H1 (cell line): ENCODE measurements at regions not wholly inside any gene's neighbourhood (a gene's known extent, or its start where the extent isn't known, plus 50 kb on each side); places are given as distances from the start of the nearest gene placed in this dataset.

Source experiments
- CTCF ChIA-PET: fragments of 300-600 bp; sonication (Branson Sonifier 250); formaldehyde crosslinking; loops from one replicate; lab custom pipeline; 2021; ENCODE audit not compliant: partially characterized antibody; lab: Charles Lee
- POLR2A ChIA-PET: fragments of 300-600 bp; sonication (Branson Sonifier 250); formaldehyde crosslinking; loops from one replicate; lab custom pipeline; 2021; ENCODE audit warnings: inconsistent platforms; ENCODE audit not compliant: partially characterized antibody; lab: Charles Lee
- DNase-seq, 2 experiments: peaks; one replicate each; pipeline versions ENCODE4 v3.0.0 to v3.0.0-alpha.2; 2010 to 2022; ENCODE audit warnings: low spot score in 2 of 2, low read depth in 1 of 2, mixed read lengths in 1 of 2
- FAIRE-seq: peaks from 2 replicates; lab custom pipeline; 2011; peaks lifted over from hg19 to GRCh38; lab: Jason Lieb, UNC
- H2AFZ ChIP-seq: 2 replicates; pipeline ENCODE4 v1.8.1; 2012; ENCODE audit warnings: low read length, inconsistent platforms
- H2AK5ac ChIP-seq: 2 replicates; pipeline ENCODE4 v1.6.1; 2013; ENCODE audit warnings: low read depth, low read length
- H2BK120ac ChIP-seq: replicated peaks from 2 replicates; pipeline ENCODE3; 2013; ENCODE audit warnings: low read depth, low read length, inconsistent platforms
- H2BK12ac ChIP-seq: 2 replicates; pipeline ENCODE4 v1.6.1; 2013; ENCODE audit warnings: low read depth, low read length
- H2BK15ac ChIP-seq: 2 replicates; pipeline ENCODE4 v1.6.1; 2013; ENCODE audit warnings: low read length
- H2BK20ac ChIP-seq: 2 replicates; pipeline ENCODE4 v1.6.1; 2013; ENCODE audit warnings: low read length
- H2BK5ac ChIP-seq: 2 replicates; pipeline ENCODE4 v1.6.1; 2013; ENCODE audit warnings: low read depth, low read length
- H3K14ac ChIP-seq: 2 replicates; pipeline ENCODE4 v1.6.1; 2013; ENCODE audit warnings: inconsistent platforms; ENCODE audit not compliant: insufficient read length
- H3K18ac ChIP-seq: 2 replicates; pipeline ENCODE4 v1.6.1; 2013; ENCODE audit warnings: low read length; ENCODE audit errors: extremely low read depth
- H3K23ac ChIP-seq: 2 replicates; pipeline ENCODE4 v1.6.1; 2013; ENCODE audit warnings: inconsistent platforms; ENCODE audit not compliant: insufficient read length
- H3K23me2 ChIP-seq: 2 replicates; pipeline ENCODE4 v1.6.1; 2013; ENCODE audit warnings: low read depth, low read length
- H3K27ac ChIP-seq: 2 replicates; pipeline ENCODE4 v1.6.1; 2011; ENCODE audit warnings: low read depth, low read length, inconsistent platforms
- H3K27me3 ChIP-seq, 4 experiments: replicated peaks in 1 of 4; 1 replicate in 1 of 4; 2 replicates in 3 of 4; pipeline versions ENCODE4 v1.6.1 to v1.8.1; 2011 to 2013; ENCODE audit warnings: low read length in 3 of 4, mild to moderate bottlenecking in 3 of 4, inconsistent platforms in 2 of 4, mixed read lengths in 2 of 4, moderate library complexity in 1 of 4; ENCODE audit not compliant: control insufficient read depth in 3 of 4, insufficient read depth in 3 of 4; ENCODE audit errors: extremely low read depth in 1 of 4
- H3K36me3 ChIP-seq, 4 experiments: 2 replicates each; pipeline versions ENCODE4 v1.6.1 to v1.8.1; 2011 to 2013; ENCODE audit warnings: mild to moderate bottlenecking in 4 of 4, low read length in 3 of 4, moderate library complexity in 2 of 4, control low read depth in 1 of 4, inconsistent platforms in 1 of 4; ENCODE audit not compliant: insufficient read depth in 4 of 4, control insufficient read depth in 2 of 4
- H3K4ac ChIP-seq: replicated peaks from 2 replicates; pipeline ENCODE3; 2013; ENCODE audit warnings: low read length, low read depth, mixed read lengths, inconsistent platforms; ENCODE audit not compliant: insufficient read length
- H3K4me1 ChIP-seq, 4 experiments: replicated peaks in 1 of 4; 1 replicate in 1 of 4; 2 replicates in 3 of 4; pipeline versions ENCODE4 v1.6.1 to v1.8.1; 2011 to 2013; ENCODE audit warnings: low read length in 3 of 4, inconsistent platforms in 2 of 4, mixed read lengths in 1 of 4; ENCODE audit not compliant: insufficient read depth in 4 of 4, control insufficient read depth in 3 of 4
- H3K4me2 ChIP-seq, 2 experiments: 2 replicates each; pipeline versions ENCODE4 v1.6.1 to v1.8.1; 2011 to 2013; ENCODE audit warnings: low read depth in 2 of 2, low read length in 2 of 2, control low read depth in 1 of 2, inconsistent platforms in 1 of 2, mild to moderate bottlenecking in 1 of 2; ENCODE audit not compliant: insufficient read depth in 1 of 2
- H3K4me3 ChIP-seq, 4 experiments: fragments of 200-600, 300-600 bp in 1 of 4; sonication (generic), shearing (Covaris generic), sonication (Bioruptor Twin) in 1 of 4; 2 replicates each; pipeline versions ENCODE4 v1.5.1 to v1.8.1; 2011 to 2016; ENCODE audit warnings: low read length in 4 of 4, low read depth in 3 of 4, control low read depth in 2 of 4, inconsistent platforms in 2 of 4, mild to moderate bottlenecking in 2 of 4, mixed read lengths in 1 of 4, moderate library complexity in 1 of 4; ENCODE audit not compliant: insufficient read depth in 2 of 4; ENCODE audit errors: extremely low read depth in 1 of 4
- H3K56ac ChIP-seq: replicated peaks from 2 replicates; pipeline ENCODE3; 2013; ENCODE audit warnings: low read depth, mild to moderate bottlenecking, mixed read lengths, low read length, inconsistent platforms; ENCODE audit not compliant: insufficient read length
- H3K79me1 ChIP-seq: 2 replicates; pipeline ENCODE4 v1.6.1; 2013; ENCODE audit warnings: low read depth, low read length, control low read depth
- H3K79me2 ChIP-seq, 2 experiments: 2 replicates each; pipeline versions ENCODE4 v1.6.1 to v1.8.1; 2012 to 2013; ENCODE audit warnings: low read length in 2 of 2, mild to moderate bottlenecking in 2 of 2, inconsistent platforms in 1 of 2; ENCODE audit not compliant: insufficient read depth in 2 of 2, control insufficient read depth in 1 of 2
- H3K9ac ChIP-seq, 4 experiments: replicated peaks in 1 of 4; 1 replicate in 1 of 4; 2 replicates in 3 of 4; pipeline versions ENCODE4 v1.6.1 to v1.8.1; 2011 to 2013; ENCODE audit warnings: low read depth in 3 of 4, low read length in 3 of 4, control low read depth in 2 of 4, mild to moderate bottlenecking in 2 of 4, moderate library complexity in 2 of 4, inconsistent platforms in 1 of 4; ENCODE audit errors: extremely low read depth in 1 of 4
- H3K9me3 ChIP-seq, 2 experiments: 2 replicates each; pipeline versions ENCODE4 v1.6.1 to v1.8.1; 2012 to 2013; ENCODE audit warnings: mild to moderate bottlenecking in 2 of 2, moderate library complexity in 2 of 2, control low read depth in 1 of 2, inconsistent platforms in 1 of 2, low read depth in 1 of 2, low read length in 1 of 2, mixed read lengths in 1 of 2; ENCODE audit not compliant: insufficient read depth in 2 of 2
- H4K20me1 ChIP-seq, 2 experiments: replicated peaks in 1 of 2; 2 replicates each; pipeline versions ENCODE3 to v1.8.1; 2011 to 2013; ENCODE audit warnings: inconsistent platforms in 2 of 2, low read length in 2 of 2, mild to moderate bottlenecking in 1 of 2; ENCODE audit not compliant: insufficient read depth in 2 of 2, control insufficient read depth in 1 of 2
- H4K5ac ChIP-seq: 2 replicates; pipeline ENCODE4 v1.6.1; 2013; ENCODE audit warnings: low read length, low read depth, mixed read lengths, inconsistent platforms; ENCODE audit not compliant: insufficient read length
- H4K8ac ChIP-seq: 2 replicates; pipeline ENCODE4 v1.8.0; 2013; ENCODE audit warnings: mild to moderate bottlenecking, moderate library complexity, low read length, inconsistent platforms; ENCODE audit not compliant: insufficient read depth; ENCODE audit errors: extremely low read depth
- H4K91ac ChIP-seq: replicated peaks from 2 replicates; pipeline ENCODE3; 2013; ENCODE audit warnings: low read length, mixed read lengths, inconsistent platforms; ENCODE audit not compliant: insufficient read length
- ASH2L ChIP-seq: fragments of 200-600, 300-600 bp; sonication (generic); IDR thresholded peaks from one replicate; pipeline ENCODE4 v1.7.1; 2017; ENCODE audit warnings: low read length
- E2F6 ChIP-seq: IDR thresholded peaks from 2 replicates; pipeline ENCODE4 v1.6.1; 2012; ENCODE audit warnings: inconsistent platforms
- EP300 ChIP-seq, 2 experiments: IDR thresholded peaks; 1 replicate in 1 of 2; 2 replicates in 1 of 2; pipeline ENCODE4 v1.6.1; 2011 to 2012; ENCODE audit warnings: low read depth in 2 of 2, low read length in 2 of 2, mild to moderate bottlenecking in 2 of 2, borderline replicate concordance in 1 of 2, inconsistent platforms in 1 of 2, moderate library complexity in 1 of 2
- GABPA ChIP-seq: IDR thresholded peaks from 2 replicates; pipeline ENCODE4 v1.6.1; 2011; ENCODE audit warnings: mild to moderate bottlenecking, low read length, moderate library complexity, borderline replicate concordance; ENCODE audit not compliant: insufficient read depth
- GTF2F1 ChIP-seq: IDR thresholded peaks from 2 replicates; pipeline ENCODE4 v1.6.1; 2012; ENCODE audit warnings: low read depth, low read length, improper control_type of control experiment, borderline replicate concordance
- HDAC2 ChIP-seq, 2 experiments: fragments of 300-600 bp in 1 of 2; sonication (generic) in 1 of 2; IDR thresholded peaks; 2 replicates each; pipeline ENCODE4 v1.6.1; 2011 to 2012; ENCODE audit warnings: low read depth in 2 of 2, low read length in 2 of 2, mild to moderate bottlenecking in 2 of 2, moderate library complexity in 2 of 2, borderline replicate concordance in 1 of 2, inconsistent platforms in 1 of 2
- NRF1 ChIP-seq: IDR thresholded peaks from 2 replicates; pipeline ENCODE4 v1.6.1; 2011; ENCODE audit warnings: mild to moderate bottlenecking, low read depth, low read length, improper control_type of control experiment
- POLR2A ChIP-seq, 2 experiments: IDR thresholded peaks; 1 replicate in 1 of 2; 2 replicates in 1 of 2; pipeline ENCODE4 v1.6.1; 2011; ENCODE audit warnings: low read depth in 2 of 2, low read length in 2 of 2, mild to moderate bottlenecking in 2 of 2; ENCODE audit errors: control extremely low read depth in 1 of 2
- RAD21 ChIP-seq, 2 experiments: IDR thresholded peaks in 1 of 2; conservative IDR thresholded peaks in 1 of 2; 2 replicates each; pipeline ENCODE4 v1.6.1; 2011; ENCODE audit warnings: low read depth in 2 of 2, low read length in 2 of 2, improper control_type of control experiment in 1 of 2, inconsistent platforms in 1 of 2, mild to moderate bottlenecking in 1 of 2, moderate library complexity in 1 of 2
- SIN3A ChIP-seq, 2 experiments: IDR thresholded peaks in 1 of 2; conservative IDR thresholded peaks in 1 of 2; 2 replicates each; pipeline ENCODE4 v1.6.1; 2011 to 2012; ENCODE audit warnings: low read length in 2 of 2, improper control_type of control experiment in 1 of 2, low read depth in 1 of 2, mild to moderate bottlenecking in 1 of 2
- ZNF274 ChIP-seq: IDR thresholded peaks from 2 replicates; pipeline ENCODE4 v1.7.0; 2012; ENCODE audit warnings: low read length, borderline replicate concordance; ENCODE audit errors: extremely low read depth
- WGBS, 2 experiments: shearing (Covaris generic) in 1 of 2; methylation state at CpG; one replicate each; pipeline versions ENCODE4 v1.1.6 to v1.1.7; 2013 to 2015; ENCODE audit warnings: low lambda C conversion rate in 2 of 2, mixed read lengths in 2 of 2, inconsistent platforms in 1 of 2, low coverage in 1 of 2, missing lambda C conversion rate in 1 of 2; ENCODE audit not compliant: insufficient replicate concordance in 2 of 2, insufficient coverage in 1 of 2, insufficient read length in 1 of 2; ENCODE audit errors: extremely low coverage in 1 of 2, missing lambda C conversion rate in 1 of 2; 5-methylcytosine and 5-hydroxymethylcytosine counted together

DNA sequence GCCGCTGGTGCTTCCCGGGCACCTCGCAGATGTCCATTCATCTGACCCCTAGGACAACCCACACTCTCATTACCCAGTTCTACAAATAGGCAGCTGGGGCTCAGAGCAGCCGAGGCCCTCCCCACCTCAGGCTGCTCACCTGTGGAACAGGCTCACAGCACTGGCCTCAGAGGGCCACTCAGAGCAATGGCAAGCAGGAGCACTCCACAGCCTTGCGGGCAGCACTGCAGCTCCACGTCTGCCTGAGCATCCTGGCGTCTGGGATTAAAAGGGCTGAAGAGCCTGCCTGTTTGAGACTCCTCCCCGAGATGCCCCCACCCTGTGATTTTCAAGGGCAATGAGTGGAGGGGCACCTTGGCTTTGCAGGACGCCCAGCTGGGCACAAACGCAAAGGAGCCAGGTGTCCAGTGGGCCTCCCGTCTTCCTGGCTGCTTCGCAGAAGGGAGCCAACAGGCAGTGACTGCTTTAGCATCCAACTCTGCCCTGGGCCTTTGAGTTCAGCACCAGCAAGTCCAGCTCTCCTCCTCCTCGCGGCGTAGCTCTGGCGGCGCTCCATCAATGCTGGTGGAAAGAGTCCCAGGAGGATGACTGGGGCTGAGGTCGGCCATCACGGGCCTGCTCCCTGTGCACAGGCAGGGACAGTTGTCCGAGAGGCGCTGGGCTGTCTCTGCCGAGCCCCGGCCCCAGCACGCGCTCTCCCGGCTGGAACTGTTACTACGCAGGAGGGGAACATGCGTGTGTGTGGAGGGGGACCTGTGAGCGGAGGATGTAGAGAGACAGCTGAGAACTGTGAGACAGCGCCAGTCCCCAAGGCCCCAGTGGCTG, 297.2 kb downstream of the NDUFA10 start:
- ChIA-PET CTCF (no interaction called here), POLR2A (no interaction called here)
- Histone ChIP-seq H3K79me2 (no peaks in the 10 kb centered on the region), H3K4ac (no peak overlapping the region), H3K4me1 (no peaks in the 10 kb centered on the region; a peak in 2 of 7 replicates), H3K18ac (no peak overlapping the region), H3K23ac (no peak overlapping the region), H3K79me1 (no peaks in the 10 kb centered on the region), H4K8ac (peak overlapping the region; percentile 57), H4K20me1 (peaks cover 0 to 2% of the 10 kb centered on the region in 2 experiments), H3K4me2 (no peak overlapping the region), H3K9ac (no peak overlapping the region), H3K36me3 (no peaks in the 10 kb centered on the region), H2AK5ac (no peak overlapping the region), H4K91ac (no peak overlapping the region), H3K14ac (no peak overlapping the region), H3K27me3 (no peaks in the 10 kb centered on the region), H3K9me3 (no peaks in the 10 kb centered on the region), H2BK12ac (no peak overlapping the region), H3K23me2 (no peaks in the 10 kb centered on the region; the same call in 1 of the 2 replicates), H2BK120ac (no peak overlapping the region), H2AFZ (no peak overlapping the region), H2BK5ac (no peak overlapping the region), H3K27ac (no peak overlapping the region), H3K56ac (no peak overlapping the region), H3K4me3 (no peak overlapping the region), H2BK15ac (no peak overlapping the region), H2BK20ac (no peak overlapping the region), H4K5ac (no peak overlapping the region)
- WGBS, 2 experiments = 89% methylated on average over 29 of the region's 30 CpGs; no CpG with 5 or more reads in 1 of the 2 experiments
- DNase-seq (no peak), FAIRE-seq (no peak)
- TF ChIP-seq HDAC2 (IDR thresholded peaks at IDR 0.05; ENCODE audit: borderline replicate concordance in 1 of 2, low read depth in 2 of 2, low read length in 2 of 2) (no peak), EP300 (IDR thresholded peaks at IDR 0.05; ENCODE audit: borderline replicate concordance in 1 of 2, low read depth in 2 of 2, low read length in 2 of 2) (no peak), GTF2F1 (no peak), SIN3A (conservative IDR thresholded peaks at IDR 0.05 in 1 of 2, IDR thresholded peaks at IDR 0.05 in 1 of 2; ENCODE audit: low read depth in 1 of 2, low read length in 2 of 2) (no peak), ASH2L (no peak), RAD21 (IDR thresholded peaks at IDR 0.05 in 1 of 2, conservative IDR thresholded peaks at IDR 0.05 in 1 of 2; ENCODE audit: low read depth in 2 of 2, low read length in 2 of 2) (no peak), ZNF274 (no peak), GABPA (no peak), POLR2A (IDR thresholded peaks at IDR 0.05; ENCODE audit: control extremely low read depth in 1 of 2, low read depth in 2 of 2, low read length in 2 of 2) (no peak), NRF1 (no peak), E2F6 (no peak)
